HUES48 (cell line): ENCODE measurements at regions not wholly inside any gene's neighbourhood (a gene's known extent, or its start where the extent isn't known, plus 50 kb on each side); places are given as distances from the start of the nearest gene placed in this dataset.

Experiments used
- H3K27ac ChIP-seq: one replicate; pipeline ENCODE4 v1.7.0; 2013; ENCODE audit warnings: low read depth, low read length, inconsistent platforms
- H3K27me3 ChIP-seq: 2 replicates; pipeline ENCODE4 v1.6.1; 2013; ENCODE audit warnings: mild to moderate bottlenecking, low read length; ENCODE audit not compliant: control insufficient read depth, insufficient read depth
- H3K36me3 ChIP-seq: 2 replicates; pipeline ENCODE4 v1.6.1; 2013; ENCODE audit warnings: low read length; ENCODE audit not compliant: control insufficient read depth, insufficient read depth
- H3K4me1 ChIP-seq: 2 replicates; pipeline ENCODE4 v1.6.1; 2013; ENCODE audit warnings: mild to moderate bottlenecking, low read length; ENCODE audit not compliant: control insufficient read depth, insufficient read depth
- H3K4me3 ChIP-seq: 2 replicates; pipeline ENCODE4 v1.5.1; 2013; ENCODE audit warnings: mild to moderate bottlenecking, low read depth, low read length
- H3K9ac ChIP-seq: 2 replicates; pipeline ENCODE4 v1.6.1; 2013; ENCODE audit warnings: mild to moderate bottlenecking, low read depth, low read length, moderate library complexity
- H3K9me3 ChIP-seq: 2 replicates; pipeline ENCODE4 v1.6.1; 2013; ENCODE audit warnings: low read length; ENCODE audit not compliant: control insufficient read depth, insufficient read depth

DNA sequence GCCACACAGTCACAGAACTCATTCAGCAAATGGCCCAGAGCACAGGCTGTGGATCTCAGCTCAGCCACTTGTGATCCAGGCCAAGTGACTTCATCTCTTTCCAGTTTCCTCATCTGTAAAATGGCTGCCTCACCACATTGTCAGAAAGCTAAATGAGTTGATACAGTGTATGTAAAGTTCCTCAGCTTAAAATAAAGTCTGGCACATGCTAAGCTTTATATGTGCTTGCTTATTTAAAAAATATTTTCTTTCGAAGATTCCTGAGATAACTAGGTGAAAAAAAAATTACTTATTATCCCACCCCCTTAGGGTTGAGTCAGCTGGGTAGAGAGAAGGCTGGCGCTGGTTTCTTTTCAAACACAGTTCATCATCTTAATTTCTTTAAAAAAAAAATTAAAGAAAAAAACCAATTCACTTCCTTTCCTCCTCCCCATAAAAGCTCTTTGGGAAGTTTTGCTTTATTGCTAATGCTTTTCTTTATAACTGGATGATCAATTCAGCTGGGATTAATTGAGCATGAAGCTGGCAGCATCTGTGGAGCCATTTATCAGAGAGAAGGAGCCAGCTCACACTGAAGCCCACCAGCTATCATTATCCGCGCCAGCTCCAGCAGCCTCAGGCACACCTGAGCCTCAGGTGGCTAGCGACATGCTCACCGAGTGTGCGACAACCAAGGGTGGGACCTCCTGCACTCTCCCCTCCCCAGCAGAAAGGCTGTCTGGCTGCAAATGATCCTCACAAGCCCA is 354.9 kb downstream of the FOXO1 start:
- H3K9me3 ChIP-seq: peaks cover 8% of the 10 kb centered on the region; the same call in 1 of the 2 replicates
- H3K4me1 ChIP-seq: no peaks in the 10 kb centered on the region; the same call in 1 of the 2 replicates
- no peak overlapping the region for H3K4me3 ChIP-seq

DNA sequence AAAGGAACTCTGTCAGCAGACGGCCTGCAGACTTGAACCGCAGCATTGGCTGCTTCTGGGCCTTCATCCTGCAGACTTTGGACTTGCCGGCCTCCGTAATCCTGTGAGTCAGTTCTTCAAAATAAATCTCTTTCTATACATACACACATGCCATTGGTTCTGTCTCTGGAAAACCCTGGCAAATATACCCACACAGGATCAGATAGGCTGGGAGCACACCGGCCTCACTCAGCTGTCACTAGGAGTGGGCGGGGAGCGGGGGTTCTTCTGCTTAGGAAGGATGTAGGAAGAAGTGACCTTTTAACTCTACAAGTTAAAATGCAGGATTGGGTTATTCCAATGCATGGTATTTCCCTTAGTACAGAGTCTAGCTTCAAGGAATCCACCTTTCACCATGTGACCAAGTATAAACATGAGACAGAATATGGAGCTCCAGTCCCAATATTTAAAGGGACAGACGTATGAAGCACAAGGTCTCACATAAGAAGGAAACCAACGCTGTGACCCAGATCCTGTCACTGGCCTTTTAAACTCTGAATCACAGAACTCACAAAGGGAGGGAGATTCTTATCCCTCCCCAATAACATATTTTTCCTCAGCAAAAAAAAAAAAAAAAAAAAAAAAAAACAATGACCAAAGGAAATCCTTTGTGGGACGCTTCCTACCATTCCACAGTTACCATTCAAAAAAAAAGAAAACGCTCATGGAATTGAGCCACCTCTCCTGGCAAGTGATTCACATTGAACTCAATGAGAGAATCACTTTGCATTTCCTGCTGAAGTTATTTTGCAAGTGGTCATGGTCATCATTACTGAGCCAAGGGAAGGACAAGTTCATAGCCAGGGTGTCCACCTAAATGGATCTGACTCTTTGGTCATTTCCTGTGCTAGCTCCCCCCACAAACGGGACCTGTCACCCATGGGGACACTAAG is 352.9 kb downstream of the FOXO1 start:
- Histone ChIP-seq H3K36me3 (no peaks in the 10 kb centered on the region), H3K4me1 (peaks cover 7% of the 10 kb centered on the region), H3K9me3 (no peaks in the 10 kb centered on the region), H3K9ac (no peak overlapping the region), H3K4me3 (no peak overlapping the region), H3K27me3 (no peaks in the 10 kb centered on the region), H3K27ac (no peak overlapping the region)

More for the DNA sequence above, 354.9 kb downstream of the FOXO1 start:
- H3K27ac ChIP-seq: no peak overlapping the region
- H3K9ac ChIP-seq: no peak overlapping the region
- no peaks in the 10 kb centered on the region for H3K36me3 ChIP-seq
- no peaks in the 10 kb centered on the region for H3K27me3 ChIP-seq

GRCh38 chr13:40315416-40316064 is 350.9 kb downstream of the FOXO1 start:
- H3K36me3 ChIP-seq: no peaks in the 10 kb centered on the region
- no peak overlapping the region for H3K4me3 ChIP-seq
- no peaks in the 10 kb centered on the region for H3K9me3 ChIP-seq
- H3K9ac ChIP-seq: no peak overlapping the region
- H3K27ac ChIP-seq: no peak overlapping the region
- no peaks in the 10 kb centered on the region for H3K27me3 ChIP-seq
- H3K4me1 ChIP-seq: peaks cover 10% of the 10 kb centered on the region

DNA sequence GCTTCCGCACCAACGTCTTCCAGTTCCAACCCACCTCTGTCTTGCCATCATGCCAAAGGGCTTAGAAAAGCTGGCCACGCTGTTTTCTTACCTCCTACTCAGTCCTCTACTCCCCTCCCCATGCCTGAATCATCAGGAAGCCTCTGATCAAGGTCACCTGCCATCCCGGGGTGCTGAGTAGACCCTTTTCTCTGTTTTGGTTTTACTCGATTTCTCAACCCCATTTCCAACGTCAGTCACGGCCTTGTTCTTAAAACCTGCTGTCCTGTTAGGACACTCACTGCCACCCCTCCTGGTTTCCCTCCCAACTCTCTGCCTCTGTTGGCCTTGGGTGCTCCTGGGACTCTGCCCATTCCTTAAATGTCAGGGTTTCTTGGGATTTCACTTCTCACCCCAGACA is 350.1 kb downstream of the FOXO1 start:
- H3K9me3 ChIP-seq: no peaks in the 10 kb centered on the region
- H3K9ac ChIP-seq: no peak overlapping the region
- H3K4me1 ChIP-seq: peaks cover 10% of the 10 kb centered on the region
- H3K36me3 ChIP-seq: no peaks in the 10 kb centered on the region
- no peaks in the 10 kb centered on the region for H3K27me3 ChIP-seq
- no peak overlapping the region for H3K4me3 ChIP-seq
- H3K27ac ChIP-seq: no peak overlapping the region

DNA sequence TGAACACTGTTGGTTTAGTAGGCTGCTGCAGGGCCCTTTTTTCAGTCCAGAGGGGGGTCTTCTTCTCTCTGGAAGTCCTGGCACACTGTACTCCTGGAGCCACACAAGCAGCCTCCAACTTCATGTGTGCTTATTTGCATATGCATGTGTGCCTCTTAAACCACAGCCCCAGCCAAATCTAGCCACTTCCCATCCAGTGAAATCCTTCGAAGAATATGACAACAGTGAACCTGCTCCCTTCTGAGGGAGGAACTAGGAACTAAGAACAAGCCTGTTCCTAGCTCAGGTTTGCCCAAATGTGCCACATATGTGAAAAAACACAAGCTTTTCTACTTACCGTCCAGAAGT is 348.5 kb downstream of the FOXO1 start:
- no peaks in the 10 kb centered on the region for H3K36me3 ChIP-seq
- no peak overlapping the region for H3K9ac ChIP-seq
- H3K4me1 ChIP-seq: peaks cover 10% of the 10 kb centered on the region
- H3K27me3 ChIP-seq: no peaks in the 10 kb centered on the region
- peak overlapping the region; percentile 6 for H3K27ac ChIP-seq
- no peaks in the 10 kb centered on the region for H3K9me3 ChIP-seq
- H3K4me3 ChIP-seq: no peak overlapping the region

GRCh38 chr13:40318366-40318765 is 348.1 kb downstream of the FOXO1 start:
- no peak overlapping the region for H3K9ac ChIP-seq
- no peak overlapping the region for H3K27ac ChIP-seq
- peaks cover 10% of the 10 kb centered on the region for H3K4me1 ChIP-seq
- H3K9me3 ChIP-seq: peaks cover 2% of the 10 kb centered on the region; the same call in 1 of the 2 replicates
- no peak overlapping the region for H3K4me3 ChIP-seq
- no peaks in the 10 kb centered on the region for H3K36me3 ChIP-seq
- H3K27me3 ChIP-seq: no peaks in the 10 kb centered on the region

- Histone ChIP-seq H3K9me3 (peaks cover 8% of the 10 kb centered on the region), H3K4me1 (peaks cover 10% of the 10 kb centered on the region), H3K9ac (no peak overlapping the region), H3K27ac (no peak overlapping the region), H3K27me3 (no peaks in the 10 kb centered on the region), H3K4me3 (no peak overlapping the region), H3K36me3 (no peaks in the 10 kb centered on the region)
Measured at GRCh38 chr13:40319699-40320579, 346.5 kb downstream of the FOXO1 start.

DNA sequence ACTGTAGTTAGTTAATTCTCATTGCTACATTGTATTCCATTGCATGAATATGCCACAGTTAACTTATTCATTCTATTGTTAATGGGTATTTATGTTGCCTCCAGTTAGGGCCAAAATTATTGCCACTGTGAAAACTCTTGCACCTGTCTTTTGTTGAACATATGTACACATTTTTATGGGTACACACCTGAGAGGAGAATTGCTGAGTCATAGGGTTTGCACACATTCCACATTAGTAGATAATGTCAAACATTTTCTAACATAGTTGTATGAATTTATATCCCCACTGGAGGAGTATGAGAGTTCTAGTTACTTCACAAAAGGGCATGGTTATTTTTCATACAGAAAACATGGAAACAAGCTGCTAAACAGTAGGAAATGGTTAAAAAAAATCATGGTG is 338.4 kb downstream of the FOXO1 start:
- Histone ChIP-seq H3K4me1 (no peaks in the 10 kb centered on the region), H3K9ac (no peak overlapping the region), H3K27me3 (no peaks in the 10 kb centered on the region), H3K36me3 (no peaks in the 10 kb centered on the region), H3K4me3 (no peak overlapping the region), H3K9me3 (peaks cover 7% of the 10 kb centered on the region), H3K27ac (no peak overlapping the region)

DNA sequence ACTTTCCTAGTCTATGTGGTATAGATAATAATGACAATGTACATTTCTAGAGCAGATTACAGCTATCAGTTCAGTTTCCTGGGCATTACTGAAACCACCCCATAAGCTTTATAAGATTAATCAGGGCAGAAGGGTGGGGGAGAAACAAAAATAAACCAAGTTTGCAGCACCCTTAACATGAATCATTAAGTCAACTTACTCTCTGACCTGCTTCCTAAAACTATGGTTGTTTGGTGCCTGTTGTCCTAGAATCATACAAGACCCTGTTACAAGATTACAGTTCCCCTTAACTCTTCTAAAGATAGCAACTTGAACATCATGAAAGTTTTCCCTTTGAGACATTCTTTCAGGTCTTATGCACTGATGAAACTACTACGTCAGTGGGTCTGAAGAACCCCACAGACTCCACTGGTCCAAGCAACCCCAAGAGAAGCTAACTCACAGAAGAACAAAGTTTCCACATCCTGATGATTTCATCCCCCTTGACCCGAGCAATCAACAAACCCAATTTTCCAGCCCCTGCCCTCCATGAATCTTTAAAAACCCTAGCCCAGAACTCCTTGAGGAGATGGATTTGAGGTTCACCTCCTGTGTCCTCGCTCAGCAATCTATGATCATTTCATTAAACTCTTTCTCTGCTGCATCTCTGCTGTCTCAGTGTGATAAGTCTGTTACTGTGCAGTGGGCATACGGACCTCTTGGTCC is 336.5 kb downstream of the FOXO1 start:
- Histone ChIP-seq H3K27ac (no peak overlapping the region), H3K9me3 (no peaks in the 10 kb centered on the region), H3K27me3 (no peaks in the 10 kb centered on the region), H3K36me3 (no peaks in the 10 kb centered on the region), H3K4me3 (no peak overlapping the region), H3K9ac (no peak overlapping the region), H3K4me1 (0 out of 2 replicates have a peak, but pooled peaks cover 3% of the 10 kb centered on the region)

- H3K9ac ChIP-seq: no peak overlapping the region
- no peaks in the 10 kb centered on the region for H3K9me3 ChIP-seq
Measured at GRCh38 chr13:40330950-40331349, 335.5 kb downstream of the FOXO1 start.

More at GRCh38 chr13:40330950-40331349, 335.5 kb downstream of the FOXO1 start:
- no peaks in the 10 kb centered on the region for H3K36me3 ChIP-seq
- H3K4me3 ChIP-seq: no peak overlapping the region
- H3K27me3 ChIP-seq: no peaks in the 10 kb centered on the region
- H3K4me1 ChIP-seq: 0 out of 2 replicates have a peak, but pooled peaks cover 3% of the 10 kb centered on the region
- no peak overlapping the region for H3K27ac ChIP-seq
